ENCODE measurements at regions not wholly inside any gene's neighbourhood (a gene's known extent, or its start where the extent isn't known, plus 50 kb on each side); places are given as distances from the start of the nearest gene placed in this dataset.

DNA sequence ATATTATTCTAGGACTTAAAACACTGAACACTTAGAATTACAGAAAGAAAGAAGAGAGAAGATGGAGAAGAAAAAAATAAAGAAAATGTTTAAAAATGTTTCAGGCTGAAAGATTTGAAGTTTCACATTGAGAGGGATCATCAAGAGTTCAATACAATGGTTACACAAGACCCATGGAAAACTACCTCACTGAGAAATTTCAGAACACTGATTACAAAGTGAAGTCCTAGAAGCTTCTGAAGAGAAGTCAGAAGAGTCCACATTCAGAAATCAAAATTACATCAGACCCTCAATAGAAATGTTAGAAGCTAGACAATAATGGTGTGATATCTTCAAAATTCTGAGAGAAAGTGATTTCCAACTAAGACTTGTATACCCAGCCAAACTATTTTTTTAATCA, 196.1 kb downstream of the MACC1 start:
- DNase-seq (ENCODE audit: low read depth), result no peak

DNA sequence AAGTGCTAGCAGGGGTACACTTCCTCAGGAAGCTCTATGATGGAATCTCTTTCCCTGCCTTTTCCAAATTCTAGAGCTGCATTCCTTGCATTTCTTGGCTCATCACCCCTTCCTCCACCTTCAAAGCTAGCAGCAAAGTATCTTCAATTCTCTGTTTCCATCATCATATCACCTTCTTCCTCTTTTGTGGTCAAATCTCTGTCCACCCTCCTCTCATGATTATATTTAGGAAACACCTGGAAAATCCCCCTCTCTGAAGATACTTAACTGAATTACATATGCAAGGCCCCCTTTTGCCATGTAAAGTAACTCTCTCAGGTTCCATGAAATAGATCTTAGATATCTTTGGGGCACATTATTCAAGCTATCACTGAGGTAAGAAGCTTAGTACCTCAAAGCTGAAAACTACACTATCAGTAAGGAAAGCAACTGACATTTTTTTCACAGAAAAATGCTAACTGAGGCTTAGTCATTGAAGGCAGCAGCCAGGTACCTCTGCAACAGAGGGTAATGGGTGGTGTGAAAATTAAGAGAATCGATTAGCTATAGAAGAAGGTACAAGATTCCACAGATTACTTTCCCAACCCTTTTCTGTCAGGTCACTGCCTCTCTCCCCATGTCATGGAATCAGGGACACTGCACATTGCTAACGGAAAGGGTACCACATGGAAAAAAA, 197.3 kb downstream of the MACC1 start:
- DNase-seq (ENCODE audit: low read depth), result no peak

DNA sequence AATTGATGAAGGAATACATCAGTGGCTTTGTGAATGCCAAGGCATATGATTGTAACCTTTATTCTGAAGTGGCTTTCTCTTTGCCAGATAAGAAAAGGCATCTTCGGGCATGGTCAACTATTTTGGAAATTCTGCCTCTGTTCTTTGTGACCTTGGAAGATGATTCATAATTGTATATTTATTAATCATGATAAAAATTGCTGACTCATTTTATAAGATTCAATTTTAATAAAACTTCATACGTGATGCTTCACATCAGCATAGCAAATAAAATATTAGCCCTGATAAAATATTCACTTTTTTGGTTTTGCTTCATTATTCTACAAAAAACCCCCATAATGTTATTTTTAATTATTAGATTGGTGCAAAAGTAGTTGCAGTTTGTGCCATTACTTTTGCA, 200.5 kb downstream of the MACC1 start:
- DNase-seq (ENCODE audit: low read depth), result no peak

DNA sequence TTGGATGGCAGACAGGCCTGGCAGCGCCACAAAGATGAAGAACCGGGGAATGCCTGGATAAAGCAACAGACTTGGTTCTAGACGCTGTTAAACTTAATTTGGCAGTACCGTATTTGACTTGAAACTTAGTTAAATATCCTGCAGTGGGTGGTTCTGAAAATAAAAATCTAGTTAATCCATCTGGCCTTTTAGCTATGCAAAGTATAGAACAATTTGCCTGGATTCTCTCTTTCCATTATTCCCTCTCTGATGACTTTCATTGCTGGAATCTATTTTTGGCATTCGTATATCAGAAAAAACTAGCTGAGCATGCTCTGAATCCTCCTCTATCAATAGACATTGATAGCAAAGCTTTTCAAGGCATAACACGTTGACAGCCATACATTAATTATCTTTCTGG, 203.6 kb downstream of the MACC1 start:
- no peak for DNase-seq (ENCODE audit: low read depth)

DNA sequence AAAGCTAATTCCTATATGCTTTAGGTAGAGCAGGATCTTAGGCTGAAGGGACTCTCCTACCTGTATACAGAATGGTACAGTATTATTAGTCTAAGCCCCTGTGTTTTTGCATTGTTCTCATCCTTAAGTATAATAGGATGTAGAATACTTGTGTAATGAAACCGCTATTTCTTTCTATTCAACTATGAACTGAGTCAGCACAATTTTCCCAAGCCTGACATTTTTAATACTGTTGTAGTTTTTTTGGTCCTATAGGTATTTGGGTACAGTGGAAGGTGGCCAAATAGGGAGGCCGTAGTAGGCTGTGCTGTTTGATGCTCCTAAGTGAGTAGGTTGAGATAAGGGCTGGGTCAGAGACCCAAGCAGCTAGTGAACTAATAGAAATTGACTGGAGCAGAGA, 205.1 kb downstream of the MACC1 start:
- DNase-seq (ENCODE audit: low read depth), result no peak

DNA sequence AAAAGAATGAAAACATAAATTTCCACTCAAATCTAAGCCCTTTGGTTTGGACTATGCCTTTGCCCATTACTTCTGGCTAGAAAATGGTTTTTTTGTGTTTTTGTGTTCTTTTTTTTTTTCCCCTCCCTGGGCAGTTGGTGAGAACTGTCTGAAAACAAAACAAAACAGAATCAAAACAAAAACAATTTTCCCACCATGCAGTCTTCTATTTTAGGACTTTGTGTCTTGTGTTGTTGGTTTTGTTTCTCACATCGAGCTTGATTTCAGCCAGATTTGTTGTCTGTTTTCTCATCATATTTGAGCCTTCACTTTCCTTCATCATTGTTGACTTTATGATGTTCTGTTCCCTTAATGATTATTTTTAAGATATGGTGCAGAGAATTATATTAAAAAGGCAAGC, 206.3 kb downstream of the MACC1 start:
- no peak for DNase-seq (ENCODE audit: low read depth)

DNA sequence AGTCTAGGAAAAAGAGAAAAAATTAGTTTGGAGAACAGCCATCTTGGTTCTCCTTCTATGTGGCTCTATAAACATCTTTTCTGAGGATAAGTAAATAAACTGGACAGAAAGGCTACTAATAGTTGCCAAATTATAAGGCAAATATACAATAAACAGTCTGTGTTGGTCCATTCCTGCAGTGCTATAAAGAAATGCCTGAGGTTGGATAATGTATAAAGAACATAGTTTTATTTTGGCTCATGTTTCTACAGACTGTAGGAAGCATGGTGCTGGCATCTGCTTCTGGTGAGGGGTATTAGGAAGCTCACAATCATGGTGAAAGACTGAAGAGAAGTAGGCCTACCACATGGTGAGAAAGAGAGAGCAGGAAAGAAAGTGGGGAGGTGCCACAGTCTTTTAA, 209.7 kb downstream of the MACC1 start:
- DNase-seq (ENCODE audit: low read depth), result no peak

DNA sequence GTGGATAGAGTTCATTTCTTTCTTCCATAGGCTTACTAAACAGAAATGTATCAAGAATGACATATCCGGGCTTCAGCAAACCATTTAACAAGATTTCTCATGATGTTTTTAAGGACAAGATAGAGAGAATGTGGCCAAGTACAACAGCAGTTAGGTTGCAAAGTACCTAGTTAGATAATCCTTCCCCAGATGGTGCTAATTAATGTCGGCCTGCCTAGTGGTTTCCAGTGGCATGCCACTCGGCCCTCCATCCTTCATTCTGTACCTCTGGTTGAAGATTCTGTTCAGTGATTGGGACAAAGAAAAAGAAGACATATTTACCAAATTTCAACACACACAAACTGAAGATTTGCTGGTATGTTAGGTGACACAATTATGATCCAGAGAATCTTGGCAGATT, 212.1 kb downstream of the MACC1 start:
- DNase-seq (ENCODE audit: low read depth), result no peak

DNA sequence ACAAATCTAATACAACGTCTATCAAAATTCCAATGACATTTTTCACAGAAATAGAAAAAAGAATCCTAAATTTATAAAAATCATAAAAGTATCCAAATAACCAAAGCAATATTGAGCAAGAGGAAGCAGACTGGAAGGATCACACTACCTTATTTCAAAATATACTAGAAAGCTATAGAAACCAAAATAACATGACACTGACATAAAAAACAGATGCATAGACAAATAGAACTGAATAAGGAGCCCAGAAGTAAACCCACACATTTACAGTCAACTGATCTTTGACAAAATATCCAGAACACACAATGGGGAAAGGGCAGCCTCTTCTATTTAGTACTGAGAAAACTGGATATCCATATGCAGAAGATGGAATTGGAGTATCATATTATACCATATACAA, 217.5 kb downstream of the MACC1 start:
- no peak for DNase-seq (ENCODE audit: low read depth)

DNA sequence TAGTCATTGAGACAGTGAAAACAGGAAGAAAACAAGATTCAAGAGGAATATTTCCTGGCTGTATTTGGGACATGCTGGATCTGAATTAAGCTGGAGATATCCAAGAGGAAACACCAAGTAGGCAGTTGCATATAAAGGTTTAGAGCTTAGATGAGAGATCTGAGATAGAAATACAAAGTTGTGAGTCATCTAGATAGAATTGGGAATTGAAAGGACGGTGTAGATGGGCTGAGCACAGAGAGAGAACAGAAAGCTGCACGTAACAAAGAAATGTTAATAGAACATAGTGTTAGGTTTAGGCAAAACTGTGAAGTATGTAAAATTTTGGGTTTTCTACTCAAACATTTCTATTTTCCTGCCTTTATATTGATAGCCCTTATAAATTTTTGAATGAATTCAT, 218.5 kb upstream of the TMEM196 start:
- DNase-seq (ENCODE audit: low read depth), result peak; percentile 14

DNA sequence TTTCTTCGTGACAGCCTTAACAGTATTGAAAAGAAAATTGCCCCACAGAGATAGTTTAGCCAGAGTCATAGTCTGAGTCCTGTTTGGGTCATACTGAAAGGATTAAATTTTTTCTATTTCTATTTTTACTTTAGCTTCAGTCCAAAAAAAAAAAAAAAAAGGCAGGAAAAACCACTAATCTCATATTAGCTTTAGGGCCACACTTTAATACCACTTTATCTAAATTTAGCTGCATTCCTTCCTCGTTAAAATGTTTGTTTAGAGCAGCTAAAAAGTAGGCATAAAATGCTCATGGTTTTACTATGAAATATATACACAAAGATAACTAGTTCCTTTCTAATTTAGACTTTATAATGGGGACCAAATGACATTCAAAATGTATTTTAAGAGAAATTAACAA, 216.5 kb upstream of the TMEM196 start:
- no peak for DNase-seq (ENCODE audit: low read depth)

DNA sequence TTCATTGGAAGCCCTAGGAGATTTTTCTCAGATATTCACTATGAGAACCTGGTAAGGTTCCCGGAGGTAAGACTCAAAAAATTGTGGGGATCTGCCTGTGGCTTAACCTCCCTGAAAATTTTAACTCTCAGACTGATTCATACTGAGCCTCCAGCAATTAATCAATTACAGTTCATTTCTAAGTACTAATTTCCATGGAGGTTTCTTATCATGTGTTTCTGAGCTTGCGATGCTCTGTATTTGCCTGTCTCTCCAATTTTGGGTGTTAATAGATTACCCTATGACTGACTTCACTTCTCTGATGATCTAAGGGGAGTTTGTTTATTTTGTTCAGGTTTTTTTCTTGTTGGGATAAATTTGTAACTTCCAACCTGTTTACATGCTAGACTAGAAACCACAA, 215.4 kb upstream of the TMEM196 start:
- no peak for DNase-seq (ENCODE audit: low read depth)

DNA sequence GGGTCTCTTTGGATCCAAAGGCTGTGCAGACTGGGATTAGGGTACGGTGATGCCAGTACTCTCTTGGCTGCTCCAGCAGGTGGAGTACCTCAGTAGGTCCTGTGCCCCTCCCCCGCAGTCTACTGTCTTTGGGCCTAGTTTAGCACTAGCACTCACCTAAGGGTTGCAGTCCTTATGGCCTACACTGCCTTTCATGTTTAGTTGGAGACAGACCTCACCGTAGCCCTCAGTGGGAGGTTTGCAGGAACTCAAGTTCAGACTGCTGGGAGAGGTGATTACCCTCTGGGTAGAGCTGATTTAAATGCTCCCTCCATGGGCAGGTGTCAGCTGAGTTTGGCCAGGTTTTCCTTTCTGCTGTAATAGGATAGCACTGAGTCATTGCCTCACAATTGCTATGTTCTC, 210.8 kb upstream of the TMEM196 start:
- no peak for DNase-seq (ENCODE audit: low read depth)

DNA sequence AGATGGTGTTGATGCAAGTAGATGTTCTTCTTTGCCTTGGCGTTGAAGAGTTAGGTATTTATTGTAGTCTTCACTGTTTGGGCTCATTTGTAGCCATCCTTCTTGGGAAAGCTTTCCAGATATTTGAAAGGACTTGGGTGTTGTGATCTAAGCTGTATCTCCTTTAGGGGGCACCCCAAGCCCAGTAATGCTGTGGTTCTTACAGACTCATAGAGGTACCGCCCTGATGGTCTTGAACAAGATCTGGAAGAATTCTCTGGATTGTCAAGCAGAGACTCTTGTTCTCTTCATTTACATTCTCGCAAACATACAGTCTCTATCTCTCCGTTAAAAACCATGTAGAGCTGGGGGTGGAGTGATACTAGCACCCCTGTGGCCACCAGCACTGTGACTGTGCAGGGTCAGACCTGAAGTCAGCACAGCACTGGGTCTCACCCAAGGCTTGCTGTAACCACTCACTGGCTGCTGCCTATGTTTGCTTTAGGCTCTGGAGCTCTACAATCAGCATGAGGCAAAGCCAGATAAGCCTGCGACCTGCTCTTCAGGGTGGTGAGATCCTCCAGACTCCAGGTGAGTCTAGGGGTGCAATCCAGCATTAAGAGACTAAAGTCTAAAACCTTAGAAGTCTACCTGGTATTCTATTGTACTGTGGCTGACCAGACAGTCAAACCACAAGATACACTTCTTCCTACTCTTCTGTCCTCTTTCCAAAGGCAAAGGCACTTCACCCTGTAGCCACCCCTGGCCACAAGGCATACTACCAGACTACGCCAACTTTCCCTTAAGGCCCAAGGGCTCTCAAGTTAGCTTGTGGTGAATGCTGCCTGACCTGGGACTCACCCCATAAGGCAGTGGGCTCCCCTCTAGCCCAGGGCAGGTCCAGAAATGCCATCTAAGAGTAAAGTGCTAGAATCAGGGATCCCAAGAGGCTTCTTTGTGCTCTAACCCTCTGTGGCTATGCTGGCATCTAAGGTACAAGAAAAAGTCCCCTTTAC, 209.7 kb upstream of the TMEM196 start:
- DNase-seq (ENCODE audit: low read depth), result peak; percentile 71

DNA sequence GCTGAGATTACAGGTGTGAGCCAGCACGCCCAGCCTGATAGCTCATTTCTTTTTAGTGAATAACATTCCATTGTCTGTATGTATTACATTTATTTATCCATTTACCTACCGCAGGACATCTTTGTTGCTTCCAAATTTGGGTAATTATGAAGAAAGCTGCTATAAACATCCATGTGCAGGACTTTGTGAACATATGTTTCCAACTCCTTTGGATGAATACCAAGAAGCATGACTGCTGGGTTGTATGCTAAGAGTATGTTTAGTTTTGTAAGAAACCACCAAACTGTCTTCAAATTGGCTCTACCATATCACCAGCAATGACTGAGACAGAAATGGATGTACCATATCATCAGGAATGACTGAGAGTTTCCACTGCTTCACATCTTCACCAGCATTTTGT, 200.2 kb upstream of the TMEM196 start:
- DNase-seq (ENCODE audit: low read depth), result no peak

DNA sequence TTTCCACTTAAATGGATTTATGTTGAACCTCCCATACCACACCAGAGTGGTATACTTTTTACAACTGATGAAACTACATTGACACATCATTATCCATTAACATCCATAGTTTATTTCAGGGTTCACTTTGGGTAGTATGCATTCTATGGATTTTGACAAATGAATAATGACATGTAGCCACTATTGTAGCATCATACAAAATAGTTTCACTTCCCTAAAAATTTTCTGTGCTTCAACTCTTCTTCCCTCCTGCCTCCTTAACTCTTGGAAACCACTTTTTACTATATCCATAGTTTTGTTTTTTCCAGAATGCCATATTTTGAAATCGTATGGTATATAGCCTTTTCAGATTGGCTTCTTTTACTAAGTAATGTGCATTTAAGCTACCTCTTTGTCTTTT, 199.5 kb upstream of the TMEM196 start:
- DNase-seq (ENCODE audit: low read depth), result no peak

DNA sequence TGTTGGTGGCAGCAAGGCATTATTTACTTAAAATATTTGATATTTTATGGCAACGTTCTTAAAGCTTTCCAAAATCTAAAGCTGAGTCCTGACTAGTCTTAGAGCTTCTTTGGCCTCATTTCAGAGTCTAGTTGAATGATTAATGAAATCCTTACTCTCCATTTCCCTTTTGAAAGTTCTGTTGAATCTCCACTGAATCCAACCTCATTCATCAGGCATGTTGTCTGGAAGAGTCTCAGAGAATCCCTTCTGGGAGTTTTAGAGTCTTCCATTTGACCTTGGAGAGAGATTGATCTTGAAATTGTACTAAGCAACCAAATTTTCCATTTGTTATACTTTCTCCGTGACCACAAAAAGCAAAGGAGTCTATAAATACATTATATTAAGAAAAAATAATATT, 198.5 kb upstream of the TMEM196 start:
- no peak for DNase-seq (ENCODE audit: low read depth)

DNA sequence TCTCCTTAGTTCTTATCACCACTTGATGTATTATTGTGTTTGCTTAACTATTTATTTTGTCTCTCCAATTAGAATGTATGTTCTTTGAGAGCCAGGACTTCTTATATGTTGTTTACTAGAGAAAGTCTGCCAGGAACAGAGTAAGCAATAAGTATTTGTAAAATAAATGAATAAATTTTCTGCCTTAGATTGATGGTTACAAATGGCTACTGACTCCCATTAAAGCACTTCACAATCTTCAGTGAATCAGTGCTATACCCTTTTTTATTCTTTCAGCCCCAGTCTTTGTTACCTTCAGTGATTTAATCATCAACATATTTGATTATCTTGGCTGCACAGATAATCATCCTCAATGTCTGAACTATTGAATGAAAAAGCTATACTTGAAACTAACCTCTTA, 197.1 kb upstream of the TMEM196 start:
- no peak for DNase-seq (ENCODE audit: low read depth)

DNA sequence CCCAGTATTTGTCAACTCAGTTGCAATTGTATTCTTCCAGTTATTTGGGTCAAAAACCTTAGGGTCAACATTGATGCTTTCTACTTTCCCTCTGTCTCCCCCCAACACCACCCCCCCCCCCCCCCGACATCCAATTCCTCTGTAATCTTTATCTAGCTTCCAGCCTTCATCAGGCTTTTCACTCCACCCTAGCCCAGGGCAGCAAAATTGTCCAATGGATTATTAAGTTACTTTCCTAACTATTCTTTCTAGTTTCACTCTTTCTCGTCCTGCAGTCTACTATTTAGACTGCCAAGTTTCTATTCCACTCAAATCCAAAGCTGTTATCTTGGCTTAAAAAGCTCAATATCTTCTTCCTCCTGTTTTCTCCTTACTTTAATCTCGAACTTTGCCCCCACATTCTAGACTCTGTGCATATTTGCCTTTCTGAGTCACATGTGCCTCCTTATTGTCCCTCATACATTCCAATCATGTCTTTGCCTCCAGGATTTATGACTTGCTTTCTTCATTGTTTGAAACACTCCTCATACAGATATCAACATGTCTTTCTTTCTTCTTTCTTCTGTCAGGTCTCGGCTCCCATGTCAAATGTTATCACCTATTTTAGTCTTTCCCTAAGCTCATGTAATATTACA, 196.6 kb upstream of the TMEM196 start:
- peak; percentile 52 for DNase-seq (ENCODE audit: low read depth)

DNA sequence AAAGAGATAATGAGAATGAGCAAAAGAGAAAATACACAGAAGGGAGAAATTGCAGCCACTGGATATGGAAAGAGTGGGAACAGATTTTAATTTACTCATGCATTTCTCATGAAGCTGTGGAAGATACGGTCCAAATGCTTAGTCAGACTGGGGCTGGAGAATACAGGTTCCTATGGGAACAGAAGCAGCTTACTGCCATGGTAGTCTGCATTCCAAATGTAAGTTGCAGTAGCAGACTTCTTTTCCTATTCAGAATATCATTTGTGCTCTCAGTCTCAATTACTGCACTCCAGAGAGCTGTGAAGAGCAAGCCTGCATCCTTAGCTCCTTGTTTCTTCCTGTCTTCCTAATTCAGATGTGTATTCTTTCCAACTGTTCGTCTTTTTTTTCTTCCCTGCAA, 190.8 kb upstream of the TMEM196 start:
- DNase-seq (ENCODE audit: low read depth), result no peak

DNA sequence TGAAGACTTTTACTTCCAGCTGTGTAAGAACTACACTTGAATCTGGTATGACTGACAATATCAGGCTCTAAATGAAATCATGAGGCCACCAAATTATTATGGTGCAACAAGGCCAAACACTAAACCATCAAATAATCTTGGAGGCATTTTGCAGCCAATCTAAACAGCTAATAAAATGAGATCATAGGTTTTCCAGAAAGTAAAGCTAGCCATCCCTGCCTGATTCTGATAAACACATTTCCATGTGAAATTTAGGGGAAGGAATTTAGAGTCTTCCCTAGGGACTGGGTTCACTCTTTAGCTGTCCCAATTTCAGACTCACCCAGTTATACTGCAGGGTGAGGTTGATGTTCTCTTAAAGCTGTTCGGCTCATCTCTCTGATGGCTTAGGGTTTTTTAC, 190.3 kb upstream of the TMEM196 start:
- no peak for DNase-seq (ENCODE audit: low read depth)

DNA sequence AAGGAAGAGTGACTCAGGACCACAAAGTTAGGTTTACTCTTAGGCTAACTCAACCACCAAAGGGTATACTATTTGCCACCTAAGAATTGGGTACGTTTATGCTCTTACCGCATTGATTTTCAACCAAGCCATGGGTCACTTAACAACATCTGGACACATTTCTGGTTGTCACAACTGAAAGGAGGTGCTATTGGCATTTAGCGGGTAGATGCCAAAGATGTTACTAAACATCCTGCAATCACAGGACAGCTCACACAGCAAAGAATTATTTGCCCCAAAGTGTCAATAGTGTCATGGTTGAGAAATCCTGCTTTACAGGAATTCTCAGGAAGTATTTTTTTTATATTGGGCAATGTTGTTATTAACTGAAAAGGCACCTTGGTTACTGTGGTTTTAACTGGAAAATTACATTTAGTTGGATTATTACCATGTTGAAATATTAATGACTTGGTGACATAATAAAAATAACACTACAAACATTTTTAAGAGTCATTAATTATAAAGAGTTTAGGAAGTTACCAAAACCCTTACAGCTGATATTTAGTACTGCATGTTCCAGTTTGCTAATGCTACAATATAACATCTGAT, 185.0 kb upstream of the TMEM196 start:
- peak; percentile 95 for DNase-seq (ENCODE audit: low read depth)

DNA sequence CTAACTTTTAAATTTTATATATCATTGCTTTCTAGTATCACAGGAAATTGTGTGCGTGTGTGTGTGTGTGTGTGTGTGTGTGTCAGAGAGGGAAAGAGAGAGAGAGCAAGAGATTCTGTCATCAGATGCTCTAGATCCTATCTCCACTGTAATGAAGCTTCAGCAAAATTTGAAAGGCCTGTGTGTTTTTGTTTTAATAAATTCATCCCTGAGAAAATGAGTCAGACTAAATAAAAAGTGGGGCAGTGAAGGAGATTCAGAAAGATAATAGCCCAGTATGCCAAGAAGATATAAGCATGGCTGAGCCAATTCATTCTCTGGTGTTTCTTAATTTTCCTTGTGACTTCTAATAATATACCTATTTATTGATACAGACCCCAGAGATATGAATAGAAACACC, 184.2 kb upstream of the TMEM196 start:
- DNase-seq (ENCODE audit: low read depth), result peak; percentile 84
